ENCODE measurements at regions not wholly inside any gene's neighbourhood (a gene's known extent, or its start where the extent isn't known, plus 50 kb on each side); places are given as distances from the start of the nearest gene placed in this dataset.

DNA sequence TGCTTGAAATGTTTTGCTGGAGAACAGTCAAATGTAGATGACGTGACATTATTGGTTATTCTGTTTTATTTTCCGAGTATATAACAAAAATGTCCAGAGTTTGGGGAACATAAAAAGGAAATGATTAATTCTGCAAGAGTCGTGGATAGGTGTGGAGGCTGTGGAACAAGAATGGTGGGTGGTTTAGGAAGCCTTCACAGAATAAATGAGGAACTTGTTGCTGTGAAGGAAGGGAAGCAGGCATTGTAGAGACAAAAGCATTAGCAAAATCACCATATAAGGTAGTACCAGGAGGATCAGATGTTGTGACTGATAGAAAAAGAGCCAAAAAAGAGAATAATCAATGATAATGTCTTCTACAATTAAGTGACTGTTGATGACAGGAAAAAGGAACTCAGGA, 66.2 kb upstream of the CNTLN start:
- H3K4me3 ChIP-seq (ENCODE audit: control insufficient read depth, low read depth, low read length): no peak overlapping the region
- no peak for DNase-seq (ENCODE audit: low read depth)
- no peak for TF ChIP-seq CTCF (IDR thresholded peaks at IDR 0.05; ENCODE audit: control insufficient read depth, insufficient read depth, low read depth, low read length, missing control alignments)

DNA sequence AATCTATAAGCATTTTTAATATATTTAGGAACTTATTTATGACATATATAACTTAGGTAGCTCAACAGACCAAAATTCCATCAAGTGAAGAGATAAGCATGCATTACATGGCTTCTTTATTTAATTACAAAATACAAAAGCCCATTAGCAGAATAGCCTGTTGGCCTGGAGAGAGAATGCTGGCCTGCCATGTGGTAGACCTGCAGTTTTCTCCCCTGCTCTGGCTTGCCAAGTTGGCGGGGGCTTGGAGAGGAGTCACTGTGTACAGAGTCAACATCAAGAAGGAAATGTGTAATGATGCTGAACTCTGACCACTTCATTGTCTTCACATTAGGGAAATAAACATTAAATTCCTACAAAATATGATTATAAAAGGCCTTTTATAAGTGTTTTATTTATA, 69.8 kb upstream of the CNTLN start:
- H3K4me3 ChIP-seq (ENCODE audit: control insufficient read depth, low read depth, low read length): no peak overlapping the region
- TF ChIP-seq CTCF (IDR thresholded peaks at IDR 0.05; ENCODE audit: control insufficient read depth, insufficient read depth, low read depth, low read length, missing control alignments): no peak
- DNase-seq (ENCODE audit: low read depth): no peak

GRCh38 chr9:17064558-17064957, 70.3 kb upstream of the CNTLN start:
- no peak for TF ChIP-seq CTCF (IDR thresholded peaks at IDR 0.05; ENCODE audit: control insufficient read depth, insufficient read depth, low read depth, low read length, missing control alignments)
- no peak for DNase-seq (ENCODE audit: low read depth)

DNA sequence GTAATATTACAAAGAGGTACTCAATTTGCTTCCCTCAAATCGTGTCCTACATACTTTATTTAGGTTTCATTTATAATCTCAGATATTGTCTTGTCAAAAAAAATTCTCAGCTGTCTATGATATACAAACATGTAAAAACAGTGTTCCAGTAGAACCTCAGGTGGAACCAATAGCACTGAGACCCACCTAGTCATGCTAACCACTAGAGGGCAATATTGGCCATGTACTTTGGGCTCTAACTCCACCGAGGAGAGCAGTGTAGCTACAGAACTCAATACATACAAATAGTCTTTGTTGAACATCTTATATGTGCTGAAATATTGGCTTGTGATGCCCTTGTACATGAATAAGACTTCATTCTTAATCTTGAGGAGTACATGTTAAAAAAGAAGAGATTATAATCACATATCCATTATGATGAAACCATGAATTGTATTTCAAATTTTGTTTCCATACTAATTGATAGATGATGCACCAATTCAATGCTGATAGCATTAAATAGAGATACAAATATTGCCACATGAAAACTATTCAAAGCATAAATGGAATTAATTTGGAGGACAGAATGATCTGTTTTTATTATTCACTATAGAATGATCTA, 71.2 kb upstream of the CNTLN start:
- DNase-seq (ENCODE audit: low read depth): peak; percentile 13
- no peak overlapping the region for H3K4me3 ChIP-seq (ENCODE audit: control insufficient read depth, low read depth, low read length)
- TF ChIP-seq CTCF (IDR thresholded peaks at IDR 0.05; ENCODE audit: control insufficient read depth, insufficient read depth, low read depth, low read length, missing control alignments): peak; percentile 85

More at GRCh38 chr9:17064558-17064957, 70.3 kb upstream of the CNTLN start:
- no peak overlapping the region for H3K4me3 ChIP-seq (ENCODE audit: control insufficient read depth, low read depth, low read length)

GRCh38 chr9:17062497-17062896, 72.3 kb upstream of the CNTLN start:
- no peak for DNase-seq (ENCODE audit: low read depth)
- no peak for TF ChIP-seq CTCF (IDR thresholded peaks at IDR 0.05; ENCODE audit: control insufficient read depth, insufficient read depth, low read depth, low read length, missing control alignments)
- H3K4me3 ChIP-seq (ENCODE audit: control insufficient read depth, low read depth, low read length): no peak overlapping the region

GRCh38 chr9:17060450-17060849, 74.4 kb upstream of the CNTLN start:
- no peak overlapping the region for H3K4me3 ChIP-seq (ENCODE audit: control insufficient read depth, low read depth, low read length)
- TF ChIP-seq CTCF (IDR thresholded peaks at IDR 0.05; ENCODE audit: control insufficient read depth, insufficient read depth, low read depth, low read length, missing control alignments): no peak
- DNase-seq (ENCODE audit: low read depth): no peak

- no peak for TF ChIP-seq CTCF (IDR thresholded peaks at IDR 0.05; ENCODE audit: control insufficient read depth, insufficient read depth, low read depth, low read length, missing control alignments)
- no peak for DNase-seq (ENCODE audit: low read depth)
Measured at GRCh38 chr9:17059465-17059864, 75.4 kb upstream of the CNTLN start.

More at GRCh38 chr9:17059465-17059864, 75.4 kb upstream of the CNTLN start:
- H3K4me3 ChIP-seq (ENCODE audit: control insufficient read depth, low read depth, low read length): no peak overlapping the region
